HCT116 (cell line): ENCODE measurements at regions not wholly inside any gene's neighbourhood (a gene's known extent, or its start where the extent isn't known, plus 50 kb on each side); places are given as distances from the start of the nearest gene placed in this dataset.

Experiments used
- ATAC-seq: fragments of 200-7000 bp; cut with Tn5 transposase; 2 replicates; pipeline ENCODE4 v1.9.1; 2020; ENCODE audit warnings: mild to moderate bottlenecking, moderate library complexity
- BruUV-seq: library from RNA; stranded (reverse); fragments of 400-500 nt; replicated peaks from 2 replicates; lab custom pipeline; 2021; lab: Mats Ljungman, UMichigan
- CTCF ChIA-PET: fragments of 300-600 bp; sonication (Branson Sonifier 250); formaldehyde crosslinking; loops from one replicate; lab custom pipeline; 2021; ENCODE audit warnings: antibody characterized with exemption; lab: Charles Lee
- POLR2A ChIA-PET: fragments of 300-600, 350-600 bp; sonication (Branson Sonifier 250); formaldehyde crosslinking; loops from one replicate; lab custom pipeline; 2021; ENCODE audit warnings: antibody characterized with exemption; lab: Charles Lee
- RAD21 ChIA-PET, 2 experiments: fragments of 300-600 bp; sonication (Branson Sonifier 250); formaldehyde crosslinking; loops; one replicate each; lab custom pipeline; 2023; ENCODE audit warnings: low total read pairs in 2 of 2; ENCODE audit not compliant: uncharacterized antibody in 2 of 2, unreplicated experiment in 2 of 2, low non-redundant PET in 1 of 2; lab: Charles Lee
- DNase-seq: peaks from one replicate; pipeline ENCODE4 v3.0.0-alpha.2; 2010; ENCODE audit warnings: low read depth, low spot score
- H2AFZ ChIP-seq: fragments of 200-600 bp; shearing (Covaris generic), sonication (generic); 2 replicates; pipeline ENCODE4 v1.6.1; 2017; ENCODE audit warnings: low read depth, mixed run types, mixed read lengths, antibody characterized with exemption, low read length; ENCODE audit not compliant: poor library complexity, severe bottlenecking
- H3K27ac ChIP-seq: 2 replicates; pipeline ENCODE4 v1.5.1; 2012; ENCODE audit warnings: low read depth, low read length
- H3K27me3 ChIP-seq: fragments of 200-600 bp; sonication (generic); 2 replicates; pipeline ENCODE4 v1.6.1; 2016; ENCODE audit warnings: mixed run types, low read length, mixed read lengths; ENCODE audit not compliant: insufficient read depth
- H3K36me3 ChIP-seq, 2 experiments: fragments of 200-500 bp in 1 of 2; fragments of 200-600 bp in 1 of 2; sonication (Bioruptor generic) in 1 of 2; sonication (generic) in 1 of 2; 2 replicates each; pipeline versions ENCODE4 v1.5.1 to v1.6.1; 2014 to 2016; ENCODE audit warnings: low read length in 2 of 2, inconsistent platforms in 1 of 2, mixed read lengths in 1 of 2, mixed run types in 1 of 2; ENCODE audit not compliant: insufficient read depth in 2 of 2, control insufficient read depth in 1 of 2
- H3K4me1 ChIP-seq, 2 experiments: fragments of 200-600 bp in 1 of 2; sonication (generic) in 1 of 2; 2 replicates each; pipeline versions ENCODE4 v1.5.1 to v1.6.1; 2012 to 2017; ENCODE audit warnings: low read length in 2 of 2, inconsistent platforms in 1 of 2, mild to moderate bottlenecking in 1 of 2, mixed read lengths in 1 of 2, mixed run types in 1 of 2, moderate library complexity in 1 of 2; ENCODE audit not compliant: insufficient read depth in 2 of 2, control insufficient read depth in 1 of 2
- H3K4me2 ChIP-seq: fragments of 200-600 bp; sonication (generic); 2 replicates; pipeline ENCODE4 v1.6.1; 2017; ENCODE audit warnings: mixed run types, low read length, mixed read lengths
- H3K4me3 ChIP-seq, 2 experiments: fragments of 200-600 bp in 1 of 2; sonication (generic) in 1 of 2; replicated peaks in 1 of 2; 2 replicates each; pipeline ENCODE4 v1.5.1; 2011 to 2016; ENCODE audit warnings: low read length in 2 of 2, control low read depth in 1 of 2, low read depth in 1 of 2, mild to moderate bottlenecking in 1 of 2, mixed read lengths in 1 of 2, mixed run types in 1 of 2
- H3K79me2 ChIP-seq: fragments of 200-600 bp; sonication (generic); 2 replicates; pipeline ENCODE4 v1.6.1; 2017; ENCODE audit warnings: mild to moderate bottlenecking, mixed run types, low read length, moderate library complexity, mixed read lengths; ENCODE audit not compliant: insufficient read depth
- H3K9ac ChIP-seq: fragments of 200-600 bp; sonication (generic); 2 replicates; pipeline ENCODE4 v1.6.1; 2016; ENCODE audit warnings: low read length, mixed read lengths
- H3K9me2 ChIP-seq: fragments of 200-600 bp; sonication (generic), shearing (Covaris generic); 2 replicates; pipeline ENCODE4 v1.6.1; 2017; ENCODE audit warnings: mixed run types, mild to moderate bottlenecking, moderate library complexity; ENCODE audit not compliant: insufficient read depth
- H3K9me3 ChIP-seq, 2 experiments: fragments of 200-500 bp in 1 of 2; fragments of 200-600 bp in 1 of 2; sonication (Bioruptor generic) in 1 of 2; sonication (generic) in 1 of 2; 2 replicates each; pipeline ENCODE4 v1.6.1; 2014 to 2017; ENCODE audit warnings: low read length in 2 of 2, mixed read lengths in 2 of 2, inconsistent platforms in 1 of 2, low read depth in 1 of 2, mild to moderate bottlenecking in 1 of 2, mixed run types in 1 of 2, moderate library complexity in 1 of 2; ENCODE audit not compliant: control insufficient read depth in 1 of 2, insufficient read depth in 1 of 2
- H4K20me1 ChIP-seq: fragments of 200-600 bp; sonication (generic), shearing (Covaris generic); 2 replicates; pipeline ENCODE4 v1.6.1; 2017; ENCODE audit warnings: mixed run types, mild to moderate bottlenecking, moderate library complexity; ENCODE audit not compliant: insufficient read depth
- ELF1 ChIP-seq: IDR thresholded peaks from 2 replicates; pipeline ENCODE4 v1.6.1; 2012; ENCODE audit warnings: low read depth, borderline replicate concordance
- EZH2 ChIP-seq: fragments of 200-600 bp; sonication (generic); IDR thresholded peaks from 2 replicates; pipeline ENCODE4 v1.6.1; 2017; ENCODE audit warnings: antibody characterized with exemption, mixed run types
- FOSL1 ChIP-seq: IDR thresholded peaks from 2 replicates; pipeline ENCODE4 v1.6.1; 2012; ENCODE audit warnings: low read depth
- POLR2A ChIP-seq: IDR thresholded peaks from 2 replicates; pipeline ENCODE4 v1.7.0; 2011; ENCODE audit warnings: borderline replicate concordance; ENCODE audit not compliant: insufficient read depth, insufficient read length; ENCODE audit errors: extremely low read depth
- POLR2AphosphoS5 ChIP-seq: IDR thresholded peaks from 2 replicates; pipeline ENCODE4 v1.6.1; 2011; ENCODE audit warnings: mild to moderate bottlenecking, low read depth, low read length, moderate library complexity
- RAD21 ChIP-seq: IDR thresholded peaks from 2 replicates; pipeline ENCODE4 v1.6.1; 2012; ENCODE audit warnings: low read depth, mild to moderate bottlenecking
- SIN3A ChIP-seq: IDR thresholded peaks from 2 replicates; pipeline ENCODE4 v1.6.1; 2012; ENCODE audit warnings: low read depth
- SP1 ChIP-seq: IDR thresholded peaks from 2 replicates; pipeline ENCODE4 v1.6.1; 2012; ENCODE audit warnings: low read depth
- SRF ChIP-seq: IDR thresholded peaks from 2 replicates; pipeline ENCODE4 v1.6.1; 2012; ENCODE audit warnings: low read depth
- TCF7L2 ChIP-seq: IDR thresholded peaks from 2 replicates; pipeline ENCODE4 v1.7.0; 2011; ENCODE audit warnings: borderline replicate concordance, inconsistent platforms; ENCODE audit not compliant: insufficient read depth, insufficient read length; ENCODE audit errors: extremely low read depth
- YY1 ChIP-seq: IDR thresholded peaks from 2 replicates; pipeline ENCODE4 v1.6.1; 2011; ENCODE audit warnings: low read length, low read depth, moderate library complexity, mild to moderate bottlenecking; ENCODE audit not compliant: insufficient replicate concordance; ENCODE audit errors: extremely low read depth
- ZFX ChIP-seq: fragments of 450-650 bp; IDR thresholded peaks from 2 replicates; pipeline ENCODE4 v1.6.1; 2017
- intact Hi-C: fragments of 100-400 bp; cut with micrococcal nuclease; formaldehyde crosslinking; loops from 2 replicates; pipeline ENCODE4 v1.10.0; 2022
- TF ChIP-seq, protein P1 (sequence below): IDR thresholded peaks from 2 replicates; pipeline ENCODE4 v1.6.1; 2012; ENCODE audit warnings: low read depth
- TF ChIP-seq, protein P2 (sequence below): IDR thresholded peaks from 2 replicates; pipeline ENCODE4 v1.6.1; 2012
- TF ChIP-seq, protein P3 (sequence below), 3 experiments: fragments of 200-600 bp in 1 of 3; sonication (generic) in 1 of 3; IDR thresholded peaks in 2 of 3; conservative IDR thresholded peaks in 1 of 3; 2 replicates each; pipeline ENCODE4 v1.5.1; 2012 to 2017; ENCODE audit warnings: low read depth in 2 of 3, low read length in 2 of 3, antibody characterized with exemption in 1 of 3, borderline replicate concordance in 1 of 3, control low read depth in 1 of 3, mild to moderate bottlenecking in 1 of 3, mixed read lengths in 1 of 3, mixed run types in 1 of 3, moderate library complexity in 1 of 3; ENCODE audit not compliant: insufficient read depth in 1 of 3
- TF ChIP-seq, protein P4 (sequence below): IDR thresholded peaks from 2 replicates; pipeline ENCODE4 v1.6.1; 2012
- TF ChIP-seq, protein P5 (sequence below): IDR thresholded peaks from 2 replicates; pipeline ENCODE4 v1.6.1; 2011; ENCODE audit warnings: mild to moderate bottlenecking, low read length, moderate library complexity; ENCODE audit not compliant: insufficient replicate concordance; ENCODE audit errors: extremely low read depth

DNA sequence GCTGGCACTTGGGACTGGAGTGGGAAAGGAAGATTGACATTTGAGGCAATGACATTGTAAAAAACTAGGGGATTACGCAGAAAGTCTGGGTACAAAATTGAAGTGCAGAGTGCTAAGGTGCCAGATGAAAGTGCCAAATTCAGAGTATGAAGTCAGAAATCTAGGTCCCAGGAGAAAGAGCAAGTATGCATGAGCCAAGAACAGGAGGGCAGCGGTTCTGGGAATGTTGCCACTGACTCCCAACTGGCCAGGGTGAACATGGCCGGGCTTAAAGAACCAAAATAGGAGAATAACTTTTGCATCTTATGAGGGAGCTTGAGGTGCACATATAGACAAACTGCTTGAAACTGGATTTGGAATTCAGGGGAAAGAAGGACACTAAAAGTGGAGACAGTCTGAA lies 495.8 kb upstream of the KLF12 start:
- no peak overlapping the region for H3K9ac ChIP-seq
- TF ChIP-seq ELF1 (no peak), POLR2AphosphoS5 (no peak), TCF7L2 (no peak), SP1 (no peak), POLR2A (no peak), RAD21 (no peak), ZFX (no peak), EZH2 (no peak), SIN3A (no peak), FOSL1 (no peak), YY1 (no peak), SRF (no peak)
- TF ChIP-seq, protein P1, sequence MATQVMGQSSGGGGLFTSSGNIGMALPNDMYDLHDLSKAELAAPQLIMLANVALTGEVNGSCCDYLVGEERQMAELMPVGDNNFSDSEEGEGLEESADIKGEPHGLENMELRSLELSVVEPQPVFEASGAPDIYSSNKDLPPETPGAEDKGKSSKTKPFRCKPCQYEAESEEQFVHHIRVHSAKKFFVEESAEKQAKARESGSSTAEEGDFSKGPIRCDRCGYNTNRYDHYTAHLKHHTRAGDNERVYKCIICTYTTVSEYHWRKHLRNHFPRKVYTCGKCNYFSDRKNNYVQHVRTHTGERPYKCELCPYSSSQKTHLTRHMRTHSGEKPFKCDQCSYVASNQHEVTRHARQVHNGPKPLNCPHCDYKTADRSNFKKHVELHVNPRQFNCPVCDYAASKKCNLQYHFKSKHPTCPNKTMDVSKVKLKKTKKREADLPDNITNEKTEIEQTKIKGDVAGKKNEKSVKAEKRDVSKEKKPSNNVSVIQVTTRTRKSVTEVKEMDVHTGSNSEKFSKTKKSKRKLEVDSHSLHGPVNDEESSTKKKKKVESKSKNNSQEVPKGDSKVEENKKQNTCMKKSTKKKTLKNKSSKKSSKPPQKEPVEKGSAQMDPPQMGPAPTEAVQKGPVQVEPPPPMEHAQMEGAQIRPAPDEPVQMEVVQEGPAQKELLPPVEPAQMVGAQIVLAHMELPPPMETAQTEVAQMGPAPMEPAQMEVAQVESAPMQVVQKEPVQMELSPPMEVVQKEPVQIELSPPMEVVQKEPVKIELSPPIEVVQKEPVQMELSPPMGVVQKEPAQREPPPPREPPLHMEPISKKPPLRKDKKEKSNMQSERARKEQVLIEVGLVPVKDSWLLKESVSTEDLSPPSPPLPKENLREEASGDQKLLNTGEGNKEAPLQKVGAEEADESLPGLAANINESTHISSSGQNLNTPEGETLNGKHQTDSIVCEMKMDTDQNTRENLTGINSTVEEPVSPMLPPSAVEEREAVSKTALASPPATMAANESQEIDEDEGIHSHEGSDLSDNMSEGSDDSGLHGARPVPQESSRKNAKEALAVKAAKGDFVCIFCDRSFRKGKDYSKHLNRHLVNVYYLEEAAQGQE = no peak
- TF ChIP-seq, protein P2, sequence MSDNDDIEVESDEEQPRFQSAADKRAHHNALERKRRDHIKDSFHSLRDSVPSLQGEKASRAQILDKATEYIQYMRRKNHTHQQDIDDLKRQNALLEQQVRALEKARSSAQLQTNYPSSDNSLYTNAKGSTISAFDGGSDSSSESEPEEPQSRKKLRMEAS = no peak
- TF ChIP-seq, protein P3, sequence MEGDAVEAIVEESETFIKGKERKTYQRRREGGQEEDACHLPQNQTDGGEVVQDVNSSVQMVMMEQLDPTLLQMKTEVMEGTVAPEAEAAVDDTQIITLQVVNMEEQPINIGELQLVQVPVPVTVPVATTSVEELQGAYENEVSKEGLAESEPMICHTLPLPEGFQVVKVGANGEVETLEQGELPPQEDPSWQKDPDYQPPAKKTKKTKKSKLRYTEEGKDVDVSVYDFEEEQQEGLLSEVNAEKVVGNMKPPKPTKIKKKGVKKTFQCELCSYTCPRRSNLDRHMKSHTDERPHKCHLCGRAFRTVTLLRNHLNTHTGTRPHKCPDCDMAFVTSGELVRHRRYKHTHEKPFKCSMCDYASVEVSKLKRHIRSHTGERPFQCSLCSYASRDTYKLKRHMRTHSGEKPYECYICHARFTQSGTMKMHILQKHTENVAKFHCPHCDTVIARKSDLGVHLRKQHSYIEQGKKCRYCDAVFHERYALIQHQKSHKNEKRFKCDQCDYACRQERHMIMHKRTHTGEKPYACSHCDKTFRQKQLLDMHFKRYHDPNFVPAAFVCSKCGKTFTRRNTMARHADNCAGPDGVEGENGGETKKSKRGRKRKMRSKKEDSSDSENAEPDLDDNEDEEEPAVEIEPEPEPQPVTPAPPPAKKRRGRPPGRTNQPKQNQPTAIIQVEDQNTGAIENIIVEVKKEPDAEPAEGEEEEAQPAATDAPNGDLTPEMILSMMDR (IDR thresholded peaks at IDR 0.05 in 2 of 3, conservative IDR thresholded peaks at IDR 0.05 in 1 of 3; ENCODE audit: borderline replicate concordance in 1 of 3, insufficient read depth in 1 of 3, low read depth in 2 of 3, low read length in 2 of 3) = no peak
- TF ChIP-seq, protein P4, sequence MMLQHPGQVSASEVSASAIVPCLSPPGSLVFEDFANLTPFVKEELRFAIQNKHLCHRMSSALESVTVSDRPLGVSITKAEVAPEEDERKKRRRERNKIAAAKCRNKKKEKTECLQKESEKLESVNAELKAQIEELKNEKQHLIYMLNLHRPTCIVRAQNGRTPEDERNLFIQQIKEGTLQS = no peak
- TF ChIP-seq, protein P5, sequence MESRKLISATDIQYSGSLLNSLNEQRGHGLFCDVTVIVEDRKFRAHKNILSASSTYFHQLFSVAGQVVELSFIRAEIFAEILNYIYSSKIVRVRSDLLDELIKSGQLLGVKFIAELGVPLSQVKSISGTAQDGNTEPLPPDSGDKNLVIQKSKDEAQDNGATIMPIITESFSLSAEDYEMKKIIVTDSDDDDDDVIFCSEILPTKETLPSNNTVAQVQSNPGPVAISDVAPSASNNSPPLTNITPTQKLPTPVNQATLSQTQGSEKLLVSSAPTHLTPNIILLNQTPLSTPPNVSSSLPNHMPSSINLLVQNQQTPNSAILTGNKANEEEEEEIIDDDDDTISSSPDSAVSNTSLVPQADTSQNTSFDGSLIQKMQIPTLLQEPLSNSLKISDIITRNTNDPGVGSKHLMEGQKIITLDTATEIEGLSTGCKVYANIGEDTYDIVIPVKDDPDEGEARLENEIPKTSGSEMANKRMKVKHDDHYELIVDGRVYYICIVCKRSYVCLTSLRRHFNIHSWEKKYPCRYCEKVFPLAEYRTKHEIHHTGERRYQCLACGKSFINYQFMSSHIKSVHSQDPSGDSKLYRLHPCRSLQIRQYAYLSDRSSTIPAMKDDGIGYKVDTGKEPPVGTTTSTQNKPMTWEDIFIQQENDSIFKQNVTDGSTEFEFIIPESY = no peak
- TF ChIP-seq, all 23 proteins: peak for 0
- POLR2A ChIA-PET = no interaction called here
- Histone ChIP-seq H3K27ac (no peak overlapping the region), H3K4me2 (no peak overlapping the region), H3K27me3 (no peaks in the 10 kb centered on the region), H3K9me2 (no peaks in the 10 kb centered on the region), H2AFZ (no peak overlapping the region), H3K36me3 (no peaks in the 10 kb centered on the region), H4K20me1 (no peaks in the 10 kb centered on the region), H3K4me3 (no peak overlapping the region), H3K9me3 (no peaks in the 10 kb centered on the region; a peak in 1 of 4 replicates), H3K79me2 (no peaks in the 10 kb centered on the region), H3K4me1 (no peaks in the 10 kb centered on the region)
- intact Hi-C loops = no loop called here
- no peak for DNase-seq
- no peak for ATAC-seq
- BruUV-seq = no TSS peak
- CTCF ChIA-PET = no interaction called here
- RAD21 ChIA-PET = no interaction called here
